IMR-90 (cell line): ENCODE measurements at regions not wholly inside any gene's neighbourhood (a gene's known extent, or its start where the extent isn't known, plus 50 kb on each side); places are given as distances from the start of the nearest gene placed in this dataset.
A peak's percentile ranks its signal among the peaks of the same experiment; 100 is the strongest.

Experiments used
- ATAC-seq: fragments of 200-7000 bp; cut with Tn5 transposase; 2 replicates; pipeline ENCODE4 v1.9.1; 2020; ENCODE audit warnings: low read depth, mild to moderate bottlenecking, moderate library complexity
- BruUV-seq: library from RNA; stranded (reverse); fragments of 400-500 nt; replicated peaks from 2 replicates; lab custom pipeline; 2021; lab: Mats Ljungman, UMichigan
- CTCF ChIA-PET: fragments of 300-600 bp; formaldehyde crosslinking; extraction: SDS; loops from one replicate; lab custom pipeline; 2021; ENCODE audit warnings: antibody characterized with exemption; lab: Yijun Ruan, JAX
- POLR2A ChIA-PET: fragments of 300-600 bp; sonication (Branson Sonifier 250); formaldehyde crosslinking; loops from one replicate; lab custom pipeline; 2022; ENCODE audit warnings: antibody characterized with exemption; ENCODE audit not compliant: unreplicated experiment; lab: Charles Lee
- DNase-seq: peaks from one replicate; pipeline ENCODE4 v3.0.0; 2013
- H2AFZ ChIP-seq: replicated peaks from 2 replicates; pipeline ENCODE3; 2013; ENCODE audit warnings: low read length, mild to moderate bottlenecking; ENCODE audit not compliant: poor library complexity
- H2AK5ac ChIP-seq: 2 replicates; pipeline ENCODE4 v1.6.1; 2013; ENCODE audit warnings: low read depth, low read length, inconsistent platforms
- H2AK9ac ChIP-seq: replicated peaks from 2 replicates; pipeline ENCODE3; 2013; ENCODE audit warnings: mild to moderate bottlenecking, low read depth, low read length, moderate library complexity; ENCODE audit not compliant: poor library complexity
- H2BK120ac ChIP-seq: 2 replicates; pipeline ENCODE4 v1.6.1; 2013; ENCODE audit warnings: low read depth, low read length, inconsistent platforms
- H2BK15ac ChIP-seq: 3 replicates; pipeline ENCODE4 v1.6.1; 2013; ENCODE audit warnings: low read depth, low read length, inconsistent platforms
- H2BK20ac ChIP-seq: 2 replicates; pipeline ENCODE4 v1.6.1; 2013; ENCODE audit warnings: low read depth, mild to moderate bottlenecking, inconsistent platforms, low read length, moderate library complexity
- H2BK5ac ChIP-seq: 2 replicates; pipeline ENCODE4 v1.6.1; 2013; ENCODE audit warnings: mild to moderate bottlenecking, low read depth, low read length, inconsistent platforms; ENCODE audit not compliant: poor library complexity, severe bottlenecking
- H3K14ac ChIP-seq: replicated peaks from 2 replicates; pipeline ENCODE4 v1.6.1; 2013; ENCODE audit warnings: low read depth, low read length, inconsistent platforms
- H3K18ac ChIP-seq: 2 replicates; pipeline ENCODE4 v1.6.1; 2013; ENCODE audit warnings: low read depth, low read length, control low read depth
- H3K23ac ChIP-seq: 2 replicates; pipeline ENCODE4 v1.6.1; 2013; ENCODE audit warnings: low read depth, low read length, inconsistent platforms
- H3K27ac ChIP-seq: 2 replicates; pipeline ENCODE4 v1.5.1; 2013; ENCODE audit warnings: mild to moderate bottlenecking, control low read depth, low read length; ENCODE audit not compliant: insufficient read depth
- H3K27me3 ChIP-seq: 2 replicates; pipeline ENCODE4 v1.6.1; 2013; ENCODE audit warnings: low read length; ENCODE audit not compliant: control insufficient read depth, insufficient read depth
- H3K36me3 ChIP-seq: 2 replicates; pipeline ENCODE4 v1.6.1; 2013; ENCODE audit warnings: low read length, mixed read lengths; ENCODE audit not compliant: control insufficient read depth, insufficient read depth
- H3K4ac ChIP-seq: 2 replicates; pipeline ENCODE4 v1.6.1; 2013; ENCODE audit warnings: low read depth, low read length, inconsistent platforms
- H3K4me1 ChIP-seq: 2 replicates; pipeline ENCODE4 v1.6.1; 2013; ENCODE audit warnings: low read length, mixed read lengths; ENCODE audit not compliant: control insufficient read depth, insufficient read depth
- H3K4me2 ChIP-seq: 2 replicates; pipeline ENCODE4 v1.6.1; 2013; ENCODE audit warnings: low read depth, mild to moderate bottlenecking, control low read depth, low read length, moderate library complexity
- H3K4me3 ChIP-seq: 2 replicates; pipeline ENCODE4 v1.5.1; 2013; ENCODE audit warnings: low read depth, mild to moderate bottlenecking, control low read depth, low read length, moderate library complexity; ENCODE audit not compliant: insufficient read depth
- H3K56ac ChIP-seq: 2 replicates; pipeline ENCODE4 v1.6.1; 2013; ENCODE audit warnings: low read length, inconsistent platforms; ENCODE audit not compliant: insufficient read depth; ENCODE audit errors: extremely low read depth
- H3K79me1 ChIP-seq, 2 experiments: 2 replicates each; pipeline ENCODE4 v1.6.1; 2013; ENCODE audit warnings: low read length in 2 of 2, inconsistent platforms in 1 of 2, low read depth in 1 of 2
- H3K9ac ChIP-seq: 2 replicates; pipeline ENCODE4 v1.6.1; 2013; ENCODE audit warnings: low read depth, low read length, control low read depth
- H3K9me1 ChIP-seq: 2 replicates; pipeline ENCODE4 v1.6.1; 2013; ENCODE audit warnings: low read length, inconsistent platforms; ENCODE audit not compliant: insufficient read depth
- H3K9me3 ChIP-seq: 2 replicates; pipeline ENCODE4 v1.6.1; 2013; ENCODE audit warnings: low read length; ENCODE audit not compliant: control insufficient read depth, insufficient read depth
- H4K20me1 ChIP-seq: 2 replicates; pipeline ENCODE4 v1.6.1; 2013; ENCODE audit warnings: low read length, inconsistent platforms; ENCODE audit not compliant: insufficient read depth
- H4K5ac ChIP-seq: 2 replicates; pipeline ENCODE4 v1.6.1; 2013; ENCODE audit warnings: mild to moderate bottlenecking, low read depth, low read length, control low read depth
- H4K8ac ChIP-seq, 2 experiments: 2 replicates each; pipeline ENCODE4 v1.6.1; 2013; ENCODE audit warnings: low read depth in 2 of 2, low read length in 2 of 2, control low read depth in 1 of 2, inconsistent platforms in 1 of 2
- H4K91ac ChIP-seq: 2 replicates; pipeline ENCODE4 v1.6.1; 2013; ENCODE audit warnings: low read depth, low read length, inconsistent platforms; ENCODE audit not compliant: insufficient read depth
- MAFK ChIP-seq: IDR thresholded peaks from 2 replicates; pipeline ENCODE4 v1.6.1; 2012; ENCODE audit warnings: low read depth, low read length, improper control_type of control experiment
- RFX5 ChIP-seq: IDR thresholded peaks from 2 replicates; pipeline ENCODE4 v1.8.0; 2012; ENCODE audit warnings: low read depth, mild to moderate bottlenecking, low read length, moderate library complexity
- WGBS, 2 experiments: methylation state at CpG; one replicate each; pipeline versions ENCODE4 v1.1.5 to v1.1.7; 2013; ENCODE audit warnings: missing lambda C conversion rate in 2 of 2; ENCODE audit not compliant: insufficient read length in 1 of 2; ENCODE audit errors: extremely low coverage in 2 of 2; 5-methylcytosine and 5-hydroxymethylcytosine counted together
- dilution Hi-C: fragments of 300-500 bp; cut with HindIII; formaldehyde crosslinking; loops from one replicate; pipeline ENCODE4 v1.14.3; 2018; ENCODE audit warnings: low sequenced_read_pairs; ENCODE audit not compliant: unreplicated experiment
- in situ Hi-C: fragments of 300-500 bp; cut with MboI; formaldehyde crosslinking; loops from 3 replicates; pipeline ENCODE4 v1.14.3; 2019; ENCODE audit warnings: low sequenced_read_pairs, inconsistent platforms, mixed read lengths
- intact Hi-C: fragments of 100-400 bp; cut with micrococcal nuclease; formaldehyde crosslinking; loops from 2 replicates; pipeline ENCODE4 v1.10.0; 2022

DNA sequence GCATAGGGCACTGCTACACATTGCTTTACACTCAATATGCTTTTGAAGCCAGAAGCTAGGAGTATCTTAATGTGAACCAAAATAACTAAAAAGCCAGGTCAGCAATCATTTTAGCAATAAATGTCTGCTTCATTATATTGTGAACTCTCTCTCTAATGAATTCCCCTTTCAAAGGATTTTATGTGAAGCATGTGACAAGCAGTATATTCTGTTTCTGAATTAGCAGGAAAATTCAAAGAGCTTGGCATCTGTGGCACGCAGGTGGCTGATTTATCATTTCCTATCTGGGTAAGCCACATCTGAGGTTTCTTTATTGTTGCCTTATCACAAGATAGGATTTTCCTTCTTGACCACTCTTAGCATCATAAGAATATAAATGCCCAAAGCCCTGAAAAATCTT, 56.8 kb upstream of the KLF12 start:
- Histone ChIP-seq H3K9ac (no peak overlapping the region), H4K91ac (no peak overlapping the region), H4K5ac (no peak overlapping the region), H3K27ac (no peak overlapping the region), H3K4me1 (peaks cover 5% of the 10 kb centered on the region), H2AK5ac (no peak overlapping the region), H2BK15ac (no peak overlapping the region), H3K4ac (no peak overlapping the region), H2BK120ac (no peak overlapping the region), H3K14ac (no peak overlapping the region), H3K18ac (no peak overlapping the region), H3K23ac (no peak overlapping the region), H2AFZ (no peak overlapping the region), H3K56ac (no peak overlapping the region), H3K9me1 (no peaks in the 10 kb centered on the region; the same call in 1 of the 2 replicates), H3K27me3 (no peaks in the 10 kb centered on the region), H4K8ac (no peak overlapping the region), H2AK9ac (no peak overlapping the region), H2BK5ac (no peak overlapping the region), H3K79me1 (no peaks in the 10 kb centered on the region), H3K36me3 (no peaks in the 10 kb centered on the region), H4K20me1 (no peaks in the 10 kb centered on the region), H3K9me3 (no peaks in the 10 kb centered on the region), H3K4me2 (no peak overlapping the region), H2BK20ac (no peak overlapping the region), H3K4me3 (no peak overlapping the region)
- POLR2A ChIA-PET, result no interaction called here
- in situ Hi-C loops (no loop called here), dilution Hi-C loops (no loop called here), intact Hi-C loops (no loop called here)
- TF ChIP-seq RFX5 (no peak), MAFK (peak; percentile 42; the same call in 1 of the 2 replicates)
- ATAC-seq (no peak), DNase-seq (no peak)
- no TSS peak for BruUV-seq
- no CpG with 5 or more reads among the region's 1 CpG for WGBS, 2 experiments
- CTCF ChIA-PET, result interaction anchor here (0.5 to 1.2 kb wide), 2 partner anchors 11 to 310 kb away, joined by 3 to 4 read pairs; no protein-coding TSS in a partner anchor
